ENCODE measurements at regions not wholly inside any gene's neighbourhood (a gene's known extent, or its start where the extent isn't known, plus 50 kb on each side); places are given as distances from the start of the nearest gene placed in this dataset.
A peak's percentile ranks its signal among the peaks of the same experiment; 100 is the strongest.
"Not testable (repeated sequence)": the region's sequence is repeated elsewhere in the genome, so short reads cannot be mapped to it uniquely, and the experiment has no call there.

GRCh38 chr16:29338821-29339700 lies 67.5 kb downstream of the NPIPB11 start:
- H3K4me3 ChIP-seq, H3K27me3 ChIP-seq, H3K36me3 ChIP-seq, H4K20me1 ChIP-seq, H3K9me3 ChIP-seq: not testable (repeated sequence)
- peak overlapping the region; percentile 19; the same call in 1 of the 2 replicates for H3K9ac ChIP-seq
- peak overlapping the region; percentile 73 for H3K4me2 ChIP-seq
- peak overlapping the region; percentile 55 for H3K27ac ChIP-seq
- H3K4me1 ChIP-seq = peaks cover 72% of the 10 kb centered on the region

- peaks cover 79% of the 10 kb centered on the region for H3K4me1 ChIP-seq
- not testable (repeated sequence) for H3K27me3 ChIP-seq, H3K9ac ChIP-seq, H3K36me3 ChIP-seq, H4K20me1 ChIP-seq, H3K27ac ChIP-seq, H3K9me3 ChIP-seq, H3K4me3 ChIP-seq
- peak overlapping the region; percentile 50 for H3K4me2 ChIP-seq
These were observed 69.1 kb downstream of the NPIPB11 start for GRCh38 chr16:29337385-29337901.

DNA sequence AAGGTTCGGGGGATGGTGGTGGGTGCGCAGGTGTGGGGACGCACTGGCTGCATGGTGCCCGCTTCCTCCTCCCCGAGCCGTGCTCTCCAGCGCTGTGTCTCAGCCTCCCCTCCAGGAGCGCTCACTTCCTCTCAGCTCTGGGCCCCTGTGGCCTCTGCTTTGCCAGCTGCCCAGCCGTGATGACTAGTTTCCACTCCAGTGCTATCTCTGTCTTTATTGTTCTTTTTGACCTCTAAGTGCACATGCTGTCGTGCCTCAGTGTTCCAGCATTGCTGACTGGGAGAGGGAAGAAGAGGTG lies 71.0 kb downstream of the NPIPB11 start:
- Histone ChIP-seq H3K27ac (peak overlapping the region; percentile 41; the same call in 1 of the 2 replicates), H3K4me2 (peak overlapping the region; percentile 63), H3K4me1 (peaks cover 68% of the 10 kb centered on the region)
- H3K9ac ChIP-seq, H3K4me3 ChIP-seq, H3K27me3 ChIP-seq, H3K36me3 ChIP-seq, H3K9me3 ChIP-seq, H4K20me1 ChIP-seq: not testable (repeated sequence)

DNA sequence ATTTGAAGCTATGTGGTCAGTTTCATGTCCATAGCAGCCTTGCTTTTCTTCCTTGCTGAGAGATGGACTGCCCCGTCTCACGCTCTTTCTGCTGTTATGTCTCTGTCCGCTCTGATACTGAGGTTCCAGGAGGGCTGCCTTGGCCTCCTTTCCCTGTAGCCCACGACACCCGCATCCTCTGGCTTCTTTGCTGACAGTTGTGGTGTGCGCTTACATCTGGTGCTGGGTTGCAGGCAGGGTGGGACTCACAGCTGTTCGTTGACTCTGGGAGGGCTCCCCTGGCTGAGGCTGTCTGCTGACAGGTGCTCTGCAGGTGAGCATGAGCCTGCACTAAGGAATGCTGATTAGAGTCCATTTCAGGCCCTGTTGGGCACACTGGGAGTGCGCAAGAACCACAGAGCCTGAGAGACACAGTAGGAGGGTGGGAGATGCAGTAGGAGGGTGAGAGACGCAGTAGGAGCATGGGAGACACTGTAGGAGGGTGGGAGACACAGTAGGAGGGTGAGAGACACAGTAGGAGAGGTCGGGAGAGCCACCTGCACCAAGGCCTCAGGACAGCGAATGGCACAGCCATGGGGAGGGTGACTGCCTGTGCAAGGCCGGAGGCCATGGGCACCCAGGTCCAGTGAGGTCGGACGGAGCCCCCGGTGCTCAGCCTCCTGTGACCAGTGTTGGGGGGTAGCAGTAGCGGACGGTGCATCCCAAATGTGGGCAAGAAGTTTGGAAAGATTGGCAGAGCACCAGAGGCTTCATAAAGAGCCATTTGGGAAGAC lies 71.5 kb downstream of the NPIPB11 start:
- H3K27ac ChIP-seq, H3K36me3 ChIP-seq, H3K27me3 ChIP-seq, H3K9ac ChIP-seq, H3K9me3 ChIP-seq, H3K4me3 ChIP-seq, H4K20me1 ChIP-seq: not testable (repeated sequence)
- Histone ChIP-seq H3K4me2 (peak overlapping the region; percentile 63), H3K4me1 (peaks cover 62% of the 10 kb centered on the region)

- not testable (repeated sequence) for H4K20me1 ChIP-seq, H3K9ac ChIP-seq, H3K9me3 ChIP-seq, H3K36me3 ChIP-seq, H3K27ac ChIP-seq, H3K4me3 ChIP-seq, H3K27me3 ChIP-seq
- Histone ChIP-seq H3K4me2 (peak overlapping the region; percentile 63; the same call in 1 of the 2 replicates), H3K4me1 (peaks cover 49% of the 10 kb centered on the region)
These were observed 72.9 kb downstream of the NPIPB11 start for GRCh38 chr16:29333492-29334097.

- not testable (repeated sequence) for H3K36me3 ChIP-seq, H3K9me3 ChIP-seq, H3K4me2 ChIP-seq, H3K9ac ChIP-seq, H3K4me3 ChIP-seq, H3K27me3 ChIP-seq, H3K27ac ChIP-seq, H4K20me1 ChIP-seq
- H3K4me1 ChIP-seq = peaks cover 23% of the 10 kb centered on the region
These were observed 75.9 kb downstream of the NPIPB11 start for GRCh38 chr16:29330623-29331022.

- not testable (repeated sequence) for H3K4me3 ChIP-seq, H3K9ac ChIP-seq, H3K27me3 ChIP-seq, H3K9me3 ChIP-seq, H3K4me2 ChIP-seq, H3K36me3 ChIP-seq, H4K20me1 ChIP-seq, H3K4me1 ChIP-seq, H3K27ac ChIP-seq
These were observed 78.0 kb downstream of the NPIPB11 start for GRCh38 chr16:29328528-29328927.

GRCh38 chr16:29327631-29328408 lies 78.7 kb downstream of the NPIPB11 start:
- H3K27me3 ChIP-seq, H3K9ac ChIP-seq, H3K4me2 ChIP-seq, H4K20me1 ChIP-seq, H3K4me1 ChIP-seq, H3K27ac ChIP-seq, H3K36me3 ChIP-seq, H3K4me3 ChIP-seq, H3K9me3 ChIP-seq: not testable (repeated sequence)

DNA sequence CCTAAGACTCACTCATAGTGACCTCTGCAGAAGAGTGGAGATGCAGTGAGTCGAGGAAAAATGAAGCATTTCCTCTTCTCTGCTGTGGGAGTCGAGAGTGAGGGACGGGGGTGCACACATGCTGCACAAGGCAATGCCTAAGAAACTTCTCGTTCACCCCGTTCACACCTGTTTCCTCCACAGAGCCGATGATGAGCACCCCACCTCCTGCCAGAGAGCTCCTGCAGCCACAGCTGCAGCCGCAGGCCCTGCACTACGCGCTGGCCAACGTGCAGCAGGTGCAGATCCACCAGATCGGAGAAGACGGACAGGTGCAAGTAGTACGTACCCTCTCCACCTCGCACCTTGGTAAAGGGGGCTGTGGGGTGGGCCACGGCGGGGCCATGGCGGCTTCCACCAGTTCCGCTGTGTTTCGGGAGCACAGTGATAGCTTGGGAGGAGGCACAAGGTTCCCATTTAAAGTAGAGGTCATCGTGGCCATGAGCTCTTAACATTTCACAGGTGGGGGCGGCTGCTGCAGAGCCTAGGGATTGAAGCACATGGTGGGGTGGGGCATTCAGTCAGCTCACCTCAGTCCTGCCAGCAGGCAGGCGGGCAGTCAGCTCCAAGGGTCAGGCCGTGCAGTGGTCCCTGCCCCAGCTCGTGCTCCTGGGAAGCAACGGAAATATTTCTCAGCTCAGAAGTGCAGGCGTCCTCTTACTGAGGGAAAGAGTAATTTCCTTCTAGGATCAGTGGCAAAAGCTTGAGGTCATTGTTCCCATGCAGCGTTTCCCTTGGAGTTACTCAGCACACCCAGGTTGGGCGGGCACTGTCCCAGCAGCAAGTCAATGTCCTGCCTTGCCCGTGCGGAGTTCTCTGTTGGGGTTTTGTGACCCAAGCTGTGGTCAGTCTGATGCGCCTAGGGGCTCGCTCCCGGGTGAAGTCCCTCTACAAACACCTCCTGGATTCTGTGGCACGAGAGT lies 80.1 kb downstream of the NPIPB11 start:
- H3K4me1 ChIP-seq, H3K27ac ChIP-seq, H3K9me3 ChIP-seq, H3K4me3 ChIP-seq, H3K9ac ChIP-seq, H3K4me2 ChIP-seq, H3K36me3 ChIP-seq, H4K20me1 ChIP-seq, H3K27me3 ChIP-seq: not testable (repeated sequence)

- H3K9ac ChIP-seq, H3K4me2 ChIP-seq, H3K9me3 ChIP-seq, H3K27ac ChIP-seq, H3K36me3 ChIP-seq, H3K4me1 ChIP-seq, H4K20me1 ChIP-seq, H3K4me3 ChIP-seq, H3K27me3 ChIP-seq: not testable (repeated sequence)
These were observed 82.8 kb downstream of the NPIPB11 start for GRCh38 chr16:29323725-29324124.
